Body of pancreas (tissue), 4 donors: ENCODE measurements at regions not wholly inside any gene's neighbourhood (a gene's known extent, or its start where the extent isn't known, plus 50 kb on each side); places are given as distances from the start of the nearest gene placed in this dataset.
"Not testable (repeated sequence)": the region's sequence is repeated elsewhere in the genome, so short reads cannot be mapped to it uniquely, and the experiment has no call there.

Experiments used
- POLR2A ChIP-seq, 3 donors: fragments of 450-650 bp; IDR thresholded peaks; one replicate each; pipeline ENCODE4 v1.6.1; 2016; ENCODE audit warnings: antibody characterized with exemption in 3 of 3, mild to moderate bottlenecking in 2 of 3
- TF ChIP-seq, protein P1 (sequence below), 7 experiments: fragments of 450-650 bp in 4 of 7; fragments of 200-600 bp in 3 of 7; sonication (generic) in 3 of 7; IDR thresholded peaks; one replicate each; pipeline ENCODE4 v1.5.1; 2016 to 2019; ENCODE audit warnings: antibody characterized with exemption in 7 of 7

DNA sequence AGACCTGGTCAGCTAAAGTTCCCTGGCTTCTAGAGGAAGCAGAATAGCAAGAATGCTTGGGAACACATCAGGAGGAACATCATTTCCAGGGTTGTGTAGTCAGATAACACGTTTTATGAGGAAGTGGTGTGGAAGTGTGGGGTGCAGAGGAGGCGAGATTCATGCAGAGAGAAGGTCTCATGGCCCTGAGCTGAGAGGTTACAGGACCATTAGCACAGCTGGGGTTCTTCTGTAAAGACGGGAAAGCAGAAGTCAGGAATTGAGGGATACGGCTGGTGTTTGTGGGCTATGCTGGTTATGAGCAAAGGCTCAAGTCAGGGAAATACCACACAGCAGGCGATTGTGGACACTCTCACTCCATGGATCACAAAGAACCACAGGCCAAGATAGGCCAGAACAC, 190.6 kb upstream of the IRF2BP2 start:
- not testable (repeated sequence) for TF ChIP-seq POLR2A (IDR thresholded peaks at IDR 0.05)
- TF ChIP-seq, protein P1, sequence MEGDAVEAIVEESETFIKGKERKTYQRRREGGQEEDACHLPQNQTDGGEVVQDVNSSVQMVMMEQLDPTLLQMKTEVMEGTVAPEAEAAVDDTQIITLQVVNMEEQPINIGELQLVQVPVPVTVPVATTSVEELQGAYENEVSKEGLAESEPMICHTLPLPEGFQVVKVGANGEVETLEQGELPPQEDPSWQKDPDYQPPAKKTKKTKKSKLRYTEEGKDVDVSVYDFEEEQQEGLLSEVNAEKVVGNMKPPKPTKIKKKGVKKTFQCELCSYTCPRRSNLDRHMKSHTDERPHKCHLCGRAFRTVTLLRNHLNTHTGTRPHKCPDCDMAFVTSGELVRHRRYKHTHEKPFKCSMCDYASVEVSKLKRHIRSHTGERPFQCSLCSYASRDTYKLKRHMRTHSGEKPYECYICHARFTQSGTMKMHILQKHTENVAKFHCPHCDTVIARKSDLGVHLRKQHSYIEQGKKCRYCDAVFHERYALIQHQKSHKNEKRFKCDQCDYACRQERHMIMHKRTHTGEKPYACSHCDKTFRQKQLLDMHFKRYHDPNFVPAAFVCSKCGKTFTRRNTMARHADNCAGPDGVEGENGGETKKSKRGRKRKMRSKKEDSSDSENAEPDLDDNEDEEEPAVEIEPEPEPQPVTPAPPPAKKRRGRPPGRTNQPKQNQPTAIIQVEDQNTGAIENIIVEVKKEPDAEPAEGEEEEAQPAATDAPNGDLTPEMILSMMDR (IDR thresholded peaks at IDR 0.05) = not testable (repeated sequence)
